GM19238 (cell line): ENCODE measurements at regions not wholly inside any gene's neighbourhood (a gene's known extent, or its start where the extent isn't known, plus 50 kb on each side); places are given as distances from the start of the nearest gene placed in this dataset.
"Not testable (repeated sequence)": the region's sequence is repeated elsewhere in the genome, so short reads cannot be mapped to it uniquely, and the experiment has no call there.

ENCODE experiments used
- DNase-seq: peaks from one replicate; pipeline ENCODE4 v3.0.0; 2011; ENCODE audit warnings: low spot score; ENCODE audit not compliant: insufficient read length

GRCh38 chr5:67985686-67986387, 229.7 kb upstream of the PIK3R1 start:
- no peak for DNase-seq

- no peak for DNase-seq
Measured at GRCh38 chr5:67984546-67984945, 231.0 kb upstream of the PIK3R1 start.

- DNase-seq, result no peak
Measured at GRCh38 chr5:67983251-67984110, 232.1 kb upstream of the PIK3R1 start.

- not testable (repeated sequence) for DNase-seq
Measured at GRCh38 chr5:67982160-67982559, 233.4 kb upstream of the PIK3R1 start.

- DNase-seq, result no peak
Measured at GRCh38 chr5:67978171-67978570, 237.4 kb upstream of the PIK3R1 start.

GRCh38 chr5:67976891-67977601, 238.5 kb upstream of the PIK3R1 start:
- no peak for DNase-seq

GRCh38 chr5:67976181-67976580, 239.4 kb upstream of the PIK3R1 start:
- no peak for DNase-seq

GRCh38 chr5:67974471-67974870, 241.1 kb upstream of the PIK3R1 start:
- no peak for DNase-seq

GRCh38 chr5:67974054-67974453, 241.5 kb upstream of the PIK3R1 start:
- no peak for DNase-seq

GRCh38 chr5:67971971-67972821, 243.4 kb upstream of the PIK3R1 start:
- DNase-seq, result no peak

GRCh38 chr5:67971223-67971830, 244.2 kb upstream of the PIK3R1 start:
- DNase-seq, result no peak

GRCh38 chr5:67969631-67970030, 245.9 kb upstream of the PIK3R1 start:
- DNase-seq, result no peak

GRCh38 chr5:67969176-67969575, 246.4 kb upstream of the PIK3R1 start:
- no peak for DNase-seq

GRCh38 chr5:67966712-67967111, 248.8 kb upstream of the PIK3R1 start:
- no peak for DNase-seq

GRCh38 chr5:67964619-67965018, 250.9 kb upstream of the PIK3R1 start:
- DNase-seq, result no peak

- DNase-seq, result no peak
Measured at GRCh38 chr5:67963789-67964519, 251.6 kb upstream of the PIK3R1 start.

- DNase-seq, result no peak
Measured at GRCh38 chr5:67960939-67961338, 254.6 kb upstream of the PIK3R1 start.

GRCh38 chr5:67957374-67957773, 258.2 kb upstream of the PIK3R1 start:
- DNase-seq, result no peak

GRCh38 chr5:67954351-67954750, 261.2 kb upstream of the PIK3R1 start:
- DNase-seq, result no peak

- DNase-seq, result no peak
Measured at GRCh38 chr5:67942421-67942820, 273.1 kb upstream of the PIK3R1 start.
